Thyroid gland (tissue), 4 donors: ENCODE measurements at regions not wholly inside any gene's neighbourhood (a gene's known extent, or its start where the extent isn't known, plus 50 kb on each side); places are given as distances from the start of the nearest gene placed in this dataset.

ENCODE experiments used
- DNase-seq, 2 donors: peaks; one replicate each; pipeline ENCODE4 v3.0.0-alpha.2; 2019
- H3K27ac ChIP-seq, 3 donors: fragments of 200-600 bp; sonication (generic); 1 replicate in 2 of 3; 2 replicates in 1 of 3; pipeline ENCODE4 v1.5.1; 2016 to 2019; ENCODE audit warnings: mild to moderate bottlenecking in 1 of 3, moderate library complexity in 1 of 3
- H3K27me3 ChIP-seq: fragments of 200-600 bp; sonication (generic); one replicate; pipeline ENCODE4 v1.5.1; 2019
- H3K36me3 ChIP-seq, 2 donors: fragments of 200-600 bp; sonication (generic); one replicate each; pipeline ENCODE4 v1.5.1; 2016 to 2019
- H3K4me1 ChIP-seq, 2 donors: fragments of 200-600 bp; sonication (generic); one replicate each; pipeline ENCODE4 v1.5.1; 2017 to 2019
- H3K4me3 ChIP-seq, 3 donors: fragments of 200-600 bp; sonication (generic); replicated peaks in 1 of 3; 1 replicate in 2 of 3; 2 replicates in 1 of 3; pipeline ENCODE4 v1.5.1; 2016; ENCODE audit warnings: mild to moderate bottlenecking in 1 of 3
- H3K9me3 ChIP-seq: fragments of 200-600 bp; sonication (generic); one replicate; pipeline ENCODE4 v1.5.1; 2017
- CTCF ChIP-seq, 6 experiments: fragments of 200-600 bp in 3 of 6; fragments of 450-650 bp in 3 of 6; sonication (generic) in 3 of 6; IDR thresholded peaks; one replicate each; pipeline ENCODE4 v1.5.1; 2016 to 2019; ENCODE audit warnings: antibody characterized with exemption in 6 of 6, mild to moderate bottlenecking in 2 of 6, inconsistent platforms in 1 of 6, moderate library complexity in 1 of 6
- POLR2A ChIP-seq, 2 donors: fragments of 450-650 bp; IDR thresholded peaks; one replicate each; pipeline ENCODE4 v1.6.1; 2017; ENCODE audit warnings: antibody characterized with exemption in 2 of 2, mild to moderate bottlenecking in 2 of 2, moderate library complexity in 1 of 2
- WGBS, 2 donors: methylation state at CpG; one replicate each; pipeline ENCODE4 v1.1.5; 2017; 5-methylcytosine and 5-hydroxymethylcytosine counted together
- intact Hi-C: fragments of 100-400 bp; cut with DNase I; formaldehyde crosslinking; loops from one replicate; pipeline ENCODE4 v1.15.1; 2023

- Histone ChIP-seq H3K36me3 (no peaks in the 10 kb centered on the region), H3K9me3 (no peaks in the 10 kb centered on the region), H3K4me1 (peaks cover 33 to 48% of the 10 kb centered on the region in 2 donors), H3K27me3 (no peaks in the 10 kb centered on the region), H3K4me3 (no peak overlapping the region), H3K27ac (no peak overlapping the region)
- WGBS, 2 donors = 68 to 78% methylated on average over 15 of the region's 15 CpGs
- intact Hi-C loops = no loop called here
- no peak for DNase-seq
- TF ChIP-seq POLR2A (IDR thresholded peaks at IDR 0.05) (no peak), CTCF (IDR thresholded peaks at IDR 0.05) (no peak)
Measured at GRCh38 chr16:49014277-49015224, 267.1 kb downstream of the CBLN1 start.

- 31 to 37% methylated on average over 5 of the region's 5 CpGs for WGBS, 2 donors
- intact Hi-C loops = no loop called here
- no peak overlapping the region for H3K27ac ChIP-seq
Measured at GRCh38 chr16:49013727-49014080, 267.9 kb downstream of the CBLN1 start.

GRCh38 chr16:49012961-49013726 lies 268.5 kb downstream of the CBLN1 start:
- Histone ChIP-seq H3K4me3 (no peak overlapping the region), H3K36me3 (no peaks in the 10 kb centered on the region), H3K4me1 (peaks cover 25 to 37% of the 10 kb centered on the region in 2 donors), H3K27me3 (no peaks in the 10 kb centered on the region), H3K9me3 (no peaks in the 10 kb centered on the region), H3K27ac (peak overlapping the region; percentile 37 to 61 (median 49))
- no peak for TF ChIP-seq CTCF (IDR thresholded peaks at IDR 0.05)
- no peak for TF ChIP-seq POLR2A (IDR thresholded peaks at IDR 0.05)
- WGBS, 2 donors = 15 to 22% methylated on average over 11 to 13 of the region's 21 CpGs
- DNase-seq = peak; percentile 90 to 92
- intact Hi-C loops = no loop called here

More at GRCh38 chr16:49013727-49014080, 267.9 kb downstream of the CBLN1 start:
- Histone ChIP-seq H3K9me3 (no peaks in the 10 kb centered on the region), H3K27me3 (no peaks in the 10 kb centered on the region), H3K4me1 (peaks cover 28 to 39% of the 10 kb centered on the region in 2 donors), H3K4me3 (no peak overlapping the region), H3K36me3 (no peaks in the 10 kb centered on the region)
- DNase-seq = peak; percentile 33 to 46
- no peak for TF ChIP-seq CTCF (IDR thresholded peaks at IDR 0.05)
- no peak for TF ChIP-seq POLR2A (IDR thresholded peaks at IDR 0.05)

- TF ChIP-seq POLR2A (IDR thresholded peaks at IDR 0.05) (no peak), CTCF (IDR thresholded peaks at IDR 0.05) (peak in 2 of 6 experiments; percentile 17 to 25)
- H3K27me3 ChIP-seq = no peaks in the 10 kb centered on the region
- intact Hi-C loops = no loop called here
- H3K36me3 ChIP-seq = no peaks in the 10 kb centered on the region
- H3K4me1 ChIP-seq = peaks cover 25 to 37% of the 10 kb centered on the region in 2 donors
- no peaks in the 10 kb centered on the region for H3K9me3 ChIP-seq
- peak overlapping the region in 1 of 3 donors; percentile 61 for H3K27ac ChIP-seq
- 18 to 20% methylated on average over 2 of the region's 2 CpGs for WGBS, 2 donors
- peak; percentile 21 to 50 for DNase-seq
- no peak overlapping the region for H3K4me3 ChIP-seq
Measured at GRCh38 chr16:49011901-49012300, 269.7 kb downstream of the CBLN1 start.
